ENCODE measurements at regions not wholly inside any gene's neighbourhood (a gene's known extent, or its start where the extent isn't known, plus 50 kb on each side); places are given as distances from the start of the nearest gene placed in this dataset.

DNA sequence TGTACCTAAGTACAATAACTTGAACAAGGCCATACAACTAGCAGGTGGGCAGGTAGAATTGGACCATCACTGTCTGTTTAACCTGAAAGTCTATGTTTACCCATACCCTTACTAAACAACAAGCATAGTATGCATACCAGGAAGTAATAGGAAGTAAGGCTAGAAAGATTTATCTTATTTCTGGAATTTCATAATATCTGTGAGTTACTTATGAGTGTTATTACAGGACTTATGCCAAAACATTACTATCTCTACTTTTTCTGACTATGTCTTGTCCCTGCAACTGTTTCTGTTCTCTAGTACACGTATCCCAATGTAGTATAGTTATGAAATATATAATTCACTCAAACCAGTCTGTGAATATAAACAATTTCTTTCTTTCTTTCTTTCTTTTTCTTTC lies 1400.8 kb upstream of the TENM4 start:
- TF ChIP-seq POLR2AphosphoS5 (IDR thresholded peaks at IDR 0.05; ENCODE audit: insufficient read depth, low read depth, low read length) (no peak), JUN (IDR thresholded peaks at IDR 0.05; ENCODE audit: borderline replicate concordance, insufficient read depth, insufficient read length, low read depth) (no peak), FOS (IDR thresholded peaks at IDR 0.05; ENCODE audit: borderline replicate concordance, insufficient read depth, low read length) (no peak), GATA2 (IDR thresholded peaks at IDR 0.05; ENCODE audit: insufficient read depth, insufficient read length, low read depth, low read length) (no peak), POLR2A (IDR thresholded peaks at IDR 0.05; ENCODE audit: low read depth, low read length) (no peak), MYC (IDR thresholded peaks at IDR 0.05; ENCODE audit: low read depth, low read length) (no peak), EZH2 (IDR thresholded peaks at IDR 0.05; ENCODE audit: borderline replicate concordance, low read depth, low read length, severe bottlenecking) (no peak)
- TF ChIP-seq, protein P1, sequence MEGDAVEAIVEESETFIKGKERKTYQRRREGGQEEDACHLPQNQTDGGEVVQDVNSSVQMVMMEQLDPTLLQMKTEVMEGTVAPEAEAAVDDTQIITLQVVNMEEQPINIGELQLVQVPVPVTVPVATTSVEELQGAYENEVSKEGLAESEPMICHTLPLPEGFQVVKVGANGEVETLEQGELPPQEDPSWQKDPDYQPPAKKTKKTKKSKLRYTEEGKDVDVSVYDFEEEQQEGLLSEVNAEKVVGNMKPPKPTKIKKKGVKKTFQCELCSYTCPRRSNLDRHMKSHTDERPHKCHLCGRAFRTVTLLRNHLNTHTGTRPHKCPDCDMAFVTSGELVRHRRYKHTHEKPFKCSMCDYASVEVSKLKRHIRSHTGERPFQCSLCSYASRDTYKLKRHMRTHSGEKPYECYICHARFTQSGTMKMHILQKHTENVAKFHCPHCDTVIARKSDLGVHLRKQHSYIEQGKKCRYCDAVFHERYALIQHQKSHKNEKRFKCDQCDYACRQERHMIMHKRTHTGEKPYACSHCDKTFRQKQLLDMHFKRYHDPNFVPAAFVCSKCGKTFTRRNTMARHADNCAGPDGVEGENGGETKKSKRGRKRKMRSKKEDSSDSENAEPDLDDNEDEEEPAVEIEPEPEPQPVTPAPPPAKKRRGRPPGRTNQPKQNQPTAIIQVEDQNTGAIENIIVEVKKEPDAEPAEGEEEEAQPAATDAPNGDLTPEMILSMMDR (IDR thresholded peaks at IDR 0.05; ENCODE audit: extremely low read depth in 1 of 2, insufficient read depth in 1 of 2, low read depth in 1 of 2, low read length in 2 of 2), result no peak
- TF ChIP-seq, protein P2, sequence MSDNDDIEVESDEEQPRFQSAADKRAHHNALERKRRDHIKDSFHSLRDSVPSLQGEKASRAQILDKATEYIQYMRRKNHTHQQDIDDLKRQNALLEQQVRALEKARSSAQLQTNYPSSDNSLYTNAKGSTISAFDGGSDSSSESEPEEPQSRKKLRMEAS (IDR thresholded peaks at IDR 0.05; ENCODE audit: insufficient read depth, insufficient read length), result no peak
- Histone ChIP-seq H2AFZ (ENCODE audit: low read depth, low read length) (no peak overlapping the region), H3K27ac (ENCODE audit: insufficient read depth, low read depth, low read length) (no peak overlapping the region), H3K9me3 (replicated peaks; ENCODE audit: control insufficient read depth, insufficient read depth, low read length) (no peaks in the 10 kb centered on the region), H3K36me3 (ENCODE audit: control insufficient read depth in 2 of 2, extremely low read depth in 1 of 2, insufficient read depth in 2 of 2, low read length in 2 of 2) (no peaks in the 10 kb centered on the region), H3K9me1 (replicated peaks; ENCODE audit: control insufficient read depth, extremely low read depth, insufficient read depth, low read length) (no peaks in the 10 kb centered on the region), H3K79me2 (ENCODE audit: control insufficient read depth, insufficient read depth, low read length) (no peaks in the 10 kb centered on the region), H3K4me3 (replicated peaks in 1 of 3; ENCODE audit: insufficient read depth in 1 of 3, low read depth in 1 of 3, low read length in 3 of 3) (no peak overlapping the region), H3K27me3 (ENCODE audit: control insufficient read depth in 2 of 2, insufficient read depth in 2 of 2, low read length in 2 of 2) (no peaks in the 10 kb centered on the region), H3K9ac (replicated peaks; ENCODE audit: extremely low read depth, insufficient read depth, low read length) (no peak overlapping the region), H3K4me1 (ENCODE audit: control insufficient read depth, extremely low read depth, insufficient read depth, low read length) (peaks cover 7% of the 10 kb centered on the region), H3K4me2 (ENCODE audit: insufficient read depth, low read length) (no peak overlapping the region), H4K20me1 (replicated peaks; ENCODE audit: control insufficient read depth, extremely low read depth, insufficient read depth, low read length) (no peaks in the 10 kb centered on the region)
- no TSS peak for BruUV-seq (replicated peaks)
- CTCF ChIA-PET, result no interaction called here
- intact Hi-C loops (cut with micrococcal nuclease), result no loop called here
- dilution Hi-C loops (cut with MboI; ENCODE audit: extremely low pct_ligation_motif_present, low sequenced_read_pairs), result no loop called here
- POLR2A ChIA-PET, result no interaction called here
- FAIRE-seq (no peak), DNase-seq (ENCODE audit: low read depth, low spot score) (no peak)
